NT2/D1 (cell line): ENCODE measurements at regions not wholly inside any gene's neighbourhood (a gene's known extent, or its start where the extent isn't known, plus 50 kb on each side); places are given as distances from the start of the nearest gene placed in this dataset.

Source experiments
- SUZ12 ChIP-seq: IDR thresholded peaks from 2 replicates; pipeline ENCODE4 v1.6.1; 2011; ENCODE audit not compliant: insufficient read length, insufficient read depth; ENCODE audit errors: extremely low read depth
- YY1 ChIP-seq: IDR thresholded peaks from 2 replicates; pipeline ENCODE4 v1.6.1; 2011; ENCODE audit not compliant: insufficient read length, insufficient read depth
- ZNF274 ChIP-seq: IDR thresholded peaks from 2 replicates; pipeline ENCODE4 v1.6.1; 2011; ENCODE audit warnings: mild to moderate bottlenecking, low read depth, low read length

DNA sequence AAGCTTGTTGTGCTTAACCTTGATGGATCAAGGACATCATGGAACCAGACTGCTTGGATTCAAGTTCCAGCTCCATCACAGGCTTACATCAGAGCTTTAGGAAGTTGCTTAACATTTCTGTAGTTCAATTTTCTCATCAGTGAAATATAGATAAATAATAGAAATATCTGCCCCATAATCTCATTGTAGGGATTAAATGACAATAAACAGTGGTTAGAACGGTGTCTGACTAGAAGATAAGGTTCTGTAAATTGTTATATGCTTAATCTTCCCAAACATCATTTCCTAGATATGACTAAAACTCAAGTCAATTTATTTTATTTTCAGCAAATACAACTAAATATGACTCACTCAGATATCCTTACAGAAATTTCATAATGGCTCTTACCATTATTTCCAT lies 83.5 kb downstream of the SLITRK1 start:
- TF ChIP-seq YY1 (no peak), ZNF274 (no peak), SUZ12 (no peak)
